Embryonic facial prominence (tissue), 1 donor: ENCODE measurements at regions not wholly inside any gene's neighbourhood (a gene's known extent, or its start where the extent isn't known, plus 50 kb on each side); places are given as distances from the start of the nearest gene placed in this dataset.
"Not testable (repeated sequence)": the region's sequence is repeated elsewhere in the genome, so short reads cannot be mapped to it uniquely, and the experiment has no call there.

Experiments
- DNase-seq: peaks from one replicate; pipeline ENCODE4 v3.0.0-alpha.2; 2016; ENCODE audit errors: extremely low spot score

DNA sequence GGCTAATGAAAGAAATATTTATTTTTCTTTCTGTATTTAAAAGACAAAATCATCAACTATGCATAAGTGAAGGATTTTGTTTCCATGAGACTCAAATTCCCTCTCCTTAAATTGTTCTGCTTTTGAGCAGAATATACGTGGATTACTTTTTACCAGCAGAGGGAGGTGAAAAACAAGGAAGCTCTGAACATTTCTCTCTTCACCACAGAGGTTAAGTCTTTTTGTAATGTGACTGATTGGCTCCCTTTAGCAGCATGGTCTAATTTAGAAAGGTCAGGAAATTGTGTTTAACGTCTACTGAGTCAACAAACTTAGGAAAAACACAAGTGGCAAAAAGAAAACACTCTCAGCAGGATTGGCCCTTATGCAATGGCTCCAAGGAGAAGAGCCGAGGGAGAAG is 55.1 kb upstream of the F9 start:
- no peak for DNase-seq

- not testable (repeated sequence) for DNase-seq
These were observed 68.6 kb upstream of the F9 start for GRCh38 chrX:139461945-139462344.

DNA sequence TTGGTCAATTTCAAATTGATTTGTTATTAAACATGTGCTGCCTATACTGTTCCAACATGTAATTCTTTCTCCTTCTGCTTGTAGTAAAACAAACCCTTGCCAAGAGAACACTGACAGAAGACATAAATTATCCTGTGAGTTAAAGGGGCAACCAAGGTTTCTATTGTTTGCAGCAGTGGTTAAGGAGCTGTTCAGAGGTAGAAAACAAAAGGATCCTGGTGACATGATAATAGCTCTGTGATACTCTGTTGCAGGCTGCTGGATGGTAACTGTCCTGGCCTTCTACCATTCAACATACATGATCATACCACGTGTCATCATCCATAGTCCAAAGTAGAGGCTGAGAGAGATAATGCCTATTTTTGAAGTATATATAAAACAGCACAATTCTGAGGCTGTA is 75.8 kb upstream of the F9 start:
- DNase-seq: no peak

DNA sequence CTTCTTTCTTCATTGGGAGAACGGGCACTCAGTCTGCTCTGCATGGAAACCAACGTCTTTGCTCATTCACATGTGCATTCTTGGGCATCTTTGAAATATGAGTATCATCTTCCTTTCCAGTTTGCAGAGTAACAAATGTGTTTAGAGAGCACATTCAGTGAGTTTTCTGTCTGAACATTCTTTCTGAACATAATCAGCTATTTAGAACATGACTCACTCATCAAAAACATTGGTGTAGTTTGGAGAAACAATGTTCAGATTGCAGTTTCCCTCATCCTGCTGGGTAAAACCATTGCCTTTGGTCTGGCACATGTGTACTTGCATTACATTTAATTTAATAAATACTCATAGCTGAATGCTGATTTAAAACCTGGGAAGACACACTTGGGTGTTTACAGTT is 81.5 kb upstream of the F9 start:
- DNase-seq: no peak

GRCh38 chrX:139446832-139447231 is 83.7 kb upstream of the F9 start:
- DNase-seq: no peak

DNA sequence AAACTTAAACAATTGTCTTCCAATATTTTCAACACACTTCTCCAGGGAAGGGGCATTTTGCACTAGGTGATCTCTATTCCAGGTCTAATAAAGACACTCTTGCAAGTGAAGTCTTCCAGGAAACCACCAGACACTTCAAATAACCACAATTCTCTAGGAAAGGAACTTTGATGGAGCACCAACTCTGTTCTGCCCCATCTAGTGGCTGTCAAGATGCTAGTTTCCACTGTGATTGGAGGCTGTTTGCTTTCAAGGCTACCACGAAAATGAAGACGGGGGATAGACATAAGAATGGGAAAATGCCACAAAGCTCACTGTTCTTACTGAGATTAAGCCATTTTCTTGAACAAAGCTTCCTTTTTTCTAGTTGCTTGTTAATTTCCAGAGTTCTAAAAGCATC is 100.6 kb upstream of the F9 start:
- no peak for DNase-seq

GRCh38 chrX:139423186-139423585 is 107.4 kb upstream of the F9 start:
- no peak for DNase-seq

DNA sequence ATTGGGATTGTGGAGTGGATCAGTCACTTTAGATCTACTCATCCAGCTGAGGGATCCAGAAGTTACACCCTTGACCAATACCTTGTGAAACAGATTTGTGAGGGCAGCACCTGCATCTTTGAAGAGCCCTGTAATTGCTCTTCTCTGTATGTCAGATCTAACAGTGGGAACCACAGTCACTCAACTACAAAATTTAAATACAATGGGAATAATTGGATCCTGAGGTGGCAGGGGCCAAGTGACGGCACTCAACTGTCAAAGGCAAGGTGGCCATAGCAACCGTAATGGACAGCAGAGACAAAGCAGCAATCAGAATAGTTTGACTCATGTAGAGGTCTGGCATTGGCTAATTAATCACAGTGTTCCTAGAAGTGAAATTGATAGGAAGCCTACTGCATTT is 132.3 kb upstream of the F9 start:
- DNase-seq: not testable (repeated sequence)

DNA sequence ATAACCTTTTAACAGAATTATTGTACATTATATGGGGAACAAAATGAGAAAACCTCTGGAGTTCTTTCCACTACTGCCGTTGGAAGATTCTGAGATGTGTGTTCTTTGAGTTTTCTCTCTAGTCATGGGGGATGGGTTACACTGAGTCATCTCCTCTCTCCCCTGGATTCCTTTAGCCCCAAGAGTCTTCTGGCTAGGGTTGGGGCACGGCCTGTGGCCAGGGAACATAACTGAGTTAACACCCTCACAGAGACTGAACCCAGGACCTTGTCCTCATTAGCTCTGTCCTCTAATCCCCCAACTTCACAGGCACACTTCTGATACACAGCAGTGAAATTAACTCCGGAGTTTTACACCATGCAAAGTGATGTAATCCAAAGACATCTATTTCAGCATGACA is 142.3 kb upstream of the F9 start:
- no peak for DNase-seq

- no peak for DNase-seq
These were observed 148.0 kb upstream of the F9 start for GRCh38 chrX:139382529-139382928.

GRCh38 chrX:139376547-139376946 is 154.0 kb upstream of the F9 start:
- not testable (repeated sequence) for DNase-seq

- DNase-seq: no peak
These were observed 170.2 kb upstream of the F9 start for GRCh38 chrX:139360356-139360755.

GRCh38 chrX:139342594-139342991 is 187.9 kb upstream of the F9 start:
- DNase-seq: not testable (repeated sequence)

- DNase-seq: not testable (repeated sequence)
These were observed 188.5 kb upstream of the F9 start for GRCh38 chrX:139341855-139342593.

DNA sequence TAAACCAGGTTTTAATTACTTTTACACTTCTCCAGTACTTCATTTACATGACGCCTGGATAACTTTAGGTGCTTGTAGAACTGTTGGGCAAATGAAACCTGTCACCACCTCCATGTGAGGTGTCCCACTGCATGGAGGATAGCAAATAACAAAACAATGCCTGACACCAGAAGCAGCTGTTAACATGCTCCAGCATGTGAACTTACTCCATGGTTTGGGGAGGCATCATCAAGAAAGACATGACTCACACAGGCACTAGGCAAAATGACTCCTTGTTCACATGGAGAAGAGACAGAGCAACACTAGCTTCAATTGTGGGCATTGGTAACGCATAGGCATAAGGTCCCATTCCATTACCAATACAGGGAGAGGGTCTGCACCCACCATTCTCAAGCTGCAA is 198.1 kb upstream of the F9 start:
- DNase-seq: no peak

- DNase-seq: no peak
These were observed 203.2 kb upstream of the F9 start for GRCh38 chrX:139327355-139327754.

GRCh38 chrX:139324756-139325155 is 205.8 kb upstream of the F9 start:
- DNase-seq: no peak

DNA sequence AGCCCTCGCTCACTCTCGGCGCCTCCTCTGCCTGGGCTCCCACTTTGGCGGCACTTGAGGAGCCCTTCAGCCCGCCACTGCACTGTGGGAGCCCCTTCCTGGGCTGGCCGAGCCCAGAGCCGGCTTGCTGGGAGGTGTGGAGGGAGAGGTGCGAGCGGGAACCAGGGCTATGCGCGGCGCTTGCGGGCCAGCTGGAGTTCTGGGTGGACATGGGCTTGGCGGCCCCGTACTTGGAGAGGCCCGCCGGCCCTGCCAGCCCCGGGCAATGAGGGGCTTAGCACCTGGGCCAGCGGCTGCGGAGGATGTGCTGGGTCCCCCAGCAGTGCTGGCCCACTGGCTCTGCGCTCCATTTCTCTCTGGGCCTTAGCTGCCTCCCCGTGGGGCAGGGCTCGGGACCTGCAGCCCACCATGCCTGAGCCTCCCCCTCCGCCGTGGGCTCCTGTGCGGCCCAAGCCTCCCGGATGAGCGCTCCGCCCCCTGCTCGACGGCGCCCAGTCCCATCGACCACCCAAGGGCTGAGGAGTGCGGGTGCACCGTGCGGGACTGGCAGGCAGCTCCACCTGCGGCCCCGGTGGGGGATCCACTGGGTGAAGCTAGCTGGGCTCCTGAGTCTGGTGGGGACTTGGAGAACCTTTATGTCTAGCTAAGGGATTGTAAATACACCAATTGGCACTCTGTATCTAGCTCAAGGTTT is 209.7 kb upstream of the F9 start:
- DNase-seq: not testable (repeated sequence)

DNA sequence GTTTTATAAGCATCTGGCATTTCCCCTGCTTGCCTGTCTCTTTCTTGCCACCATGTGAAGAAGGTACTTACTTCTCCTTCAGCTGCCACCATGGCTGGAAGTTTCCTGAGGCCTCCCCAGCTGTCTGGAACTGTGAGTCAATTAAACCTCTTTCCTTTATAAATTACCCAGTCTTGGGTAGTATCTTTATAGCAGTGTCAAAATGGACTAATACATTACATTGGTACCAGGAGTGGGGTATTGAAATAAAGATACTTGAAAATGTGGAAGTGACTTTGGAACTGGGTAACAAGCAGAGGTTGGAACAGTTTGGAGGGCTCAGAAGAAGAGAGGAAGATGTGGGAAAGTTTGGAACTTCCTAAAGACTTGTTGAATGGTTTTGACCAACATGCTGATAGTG is 223.9 kb upstream of the F9 start:
- DNase-seq: not testable (repeated sequence)

DNA sequence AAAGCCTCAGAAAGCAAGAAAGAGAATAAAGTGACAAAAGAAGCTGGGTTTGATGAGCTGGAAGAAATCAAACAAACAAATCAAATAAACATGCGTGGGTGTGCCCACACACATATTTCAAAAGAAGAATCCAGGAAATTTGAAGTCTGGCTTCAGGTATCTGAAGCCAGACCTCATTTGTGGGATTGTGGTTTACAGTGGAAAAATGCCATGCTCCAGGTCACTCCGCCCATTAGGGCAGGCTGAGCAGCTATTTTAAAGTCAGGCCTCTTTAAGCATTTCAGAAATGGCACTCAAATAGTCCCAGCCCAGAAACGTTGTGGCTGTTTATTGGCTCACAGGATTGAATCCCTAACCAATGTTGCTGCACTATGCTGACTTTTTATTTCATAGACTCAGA is 226.1 kb upstream of the F9 start:
- DNase-seq: no peak

DNA sequence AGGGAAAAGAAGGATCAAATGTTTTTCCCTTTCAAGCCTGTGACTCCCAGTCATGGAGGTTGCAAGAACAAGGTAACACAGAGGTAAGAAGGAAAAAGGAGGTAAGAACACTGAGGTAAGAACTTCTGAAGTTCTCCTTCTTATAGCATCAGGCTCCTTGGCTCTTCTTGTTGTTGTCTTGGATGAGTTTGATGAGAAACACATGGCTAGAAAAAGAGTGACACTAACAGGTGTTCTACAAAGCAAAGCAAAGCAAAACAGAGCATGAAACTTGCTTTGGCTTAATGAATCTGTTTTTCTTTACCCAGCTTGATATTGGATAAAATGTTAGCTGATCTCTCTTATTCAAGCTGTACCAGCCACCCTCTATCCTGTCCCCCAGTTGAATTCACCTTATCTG is 231.2 kb upstream of the F9 start:
- DNase-seq: no peak

GRCh38 chrX:139298437-139298836 is 232.1 kb upstream of the F9 start:
- DNase-seq: no peak

- no peak for DNase-seq
These were observed 232.9 kb upstream of the F9 start for GRCh38 chrX:139297638-139298037.

- DNase-seq: no peak
These were observed 236.5 kb upstream of the F9 start for GRCh38 chrX:139293991-139294390.
